Ovary (tissue), 3 donors: ENCODE measurements at regions not wholly inside any gene's neighbourhood (a gene's known extent, or its start where the extent isn't known, plus 50 kb on each side); places are given as distances from the start of the nearest gene placed in this dataset.

Experiments used
- EP300 ChIP-seq: sonication (generic); formaldehyde crosslinking; IDR thresholded peaks from one replicate; pipeline ENCODE4 v1.6.1; 2017; ENCODE audit warnings: antibody characterized with exemption
- TF ChIP-seq, protein P1 (sequence below), 3 donors: fragments of 450-650 bp in 2 of 3; fragments of 200-600 bp in 1 of 3; IDR thresholded peaks; one replicate each; pipeline versions ENCODE4 v1.5.1 to v1.8.0; 2016 to 2022; ENCODE audit warnings: antibody characterized with exemption in 3 of 3, mild to moderate bottlenecking in 1 of 3
- donor health status: DM: no; HTN: no; CAD: no.

- no peak for TF ChIP-seq EP300
- TF ChIP-seq, protein P1, sequence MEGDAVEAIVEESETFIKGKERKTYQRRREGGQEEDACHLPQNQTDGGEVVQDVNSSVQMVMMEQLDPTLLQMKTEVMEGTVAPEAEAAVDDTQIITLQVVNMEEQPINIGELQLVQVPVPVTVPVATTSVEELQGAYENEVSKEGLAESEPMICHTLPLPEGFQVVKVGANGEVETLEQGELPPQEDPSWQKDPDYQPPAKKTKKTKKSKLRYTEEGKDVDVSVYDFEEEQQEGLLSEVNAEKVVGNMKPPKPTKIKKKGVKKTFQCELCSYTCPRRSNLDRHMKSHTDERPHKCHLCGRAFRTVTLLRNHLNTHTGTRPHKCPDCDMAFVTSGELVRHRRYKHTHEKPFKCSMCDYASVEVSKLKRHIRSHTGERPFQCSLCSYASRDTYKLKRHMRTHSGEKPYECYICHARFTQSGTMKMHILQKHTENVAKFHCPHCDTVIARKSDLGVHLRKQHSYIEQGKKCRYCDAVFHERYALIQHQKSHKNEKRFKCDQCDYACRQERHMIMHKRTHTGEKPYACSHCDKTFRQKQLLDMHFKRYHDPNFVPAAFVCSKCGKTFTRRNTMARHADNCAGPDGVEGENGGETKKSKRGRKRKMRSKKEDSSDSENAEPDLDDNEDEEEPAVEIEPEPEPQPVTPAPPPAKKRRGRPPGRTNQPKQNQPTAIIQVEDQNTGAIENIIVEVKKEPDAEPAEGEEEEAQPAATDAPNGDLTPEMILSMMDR (IDR thresholded peaks at IDR 0.05), result no peak
Observed at GRCh38 chrX:125089761-125090445, 229.8 kb upstream of the TEX13C start.
